ENCODE measurements at regions not wholly inside any gene's neighbourhood (a gene's known extent, or its start where the extent isn't known, plus 50 kb on each side); places are given as distances from the start of the nearest gene placed in this dataset.

GRCh38 chr2:65700004-65700651 lies 267.7 kb upstream of the SPRED2 start:
- TF ChIP-seq CTCF (IDR thresholded peaks at IDR 0.05; ENCODE audit: insufficient read depth, low read depth, low read length) (no peak), EZH2 (IDR thresholded peaks at IDR 0.05; ENCODE audit: insufficient read depth, low read length) (no peak)
